HEK293 (cell line): ENCODE measurements at regions not wholly inside any gene's neighbourhood (a gene's known extent, or its start where the extent isn't known, plus 50 kb on each side); places are given as distances from the start of the nearest gene placed in this dataset.

Source experiments
- ATF2 ChIP-seq: fragments of 450-650 bp; formaldehyde crosslinking; IDR thresholded peaks from 2 replicates; pipeline ENCODE4 v1.5.1; 2016; ENCODE audit warnings: missing biosample characterization, missing genetic modification characterization, low read depth
- EGR2 ChIP-seq: fragments of 450-650 bp; formaldehyde crosslinking; IDR thresholded peaks from 2 replicates; pipeline ENCODE4 v1.5.1; 2016; ENCODE audit warnings: low read depth, missing biosample characterization, missing genetic modification characterization
- HOXC10 ChIP-seq: sonication (generic); formaldehyde crosslinking; IDR thresholded peaks from 2 replicates; pipeline ENCODE4 v1.8.1; 2023; ENCODE audit warnings: mild to moderate bottlenecking, missing genetic modification reagents
- IKZF3 ChIP-seq: fragments of 450-650 bp; IDR thresholded peaks from 2 replicates; pipeline ENCODE4 v1.5.0; 2018; ENCODE audit warnings: missing biosample characterization, mild to moderate bottlenecking, missing genetic modification characterization, moderate library complexity
- KLF16 ChIP-seq: fragments of 450-650 bp; formaldehyde crosslinking; IDR thresholded peaks from 2 replicates; pipeline ENCODE4 v1.5.1; 2017; ENCODE audit warnings: missing biosample characterization, missing genetic modification characterization
- KLF17 ChIP-seq: fragments of 450-650 bp; formaldehyde crosslinking; IDR thresholded peaks from 2 replicates; pipeline ENCODE4 v1.5.1; 2016; ENCODE audit warnings: missing biosample characterization, missing genetic modification characterization
- ZNF169 ChIP-seq: fragments of 450-650 bp; formaldehyde crosslinking; IDR thresholded peaks from 2 replicates; pipeline ENCODE4 v1.5.1; 2016; ENCODE audit warnings: missing biosample characterization, missing genetic modification characterization
- ZNF23 ChIP-seq: fragments of 450-650 bp; formaldehyde crosslinking; IDR thresholded peaks from 2 replicates; pipeline ENCODE4 v1.5.1; 2016; ENCODE audit warnings: missing biosample characterization, missing genetic modification characterization, borderline replicate concordance
- ZNF302 ChIP-seq: fragments of 450-650 bp; formaldehyde crosslinking; IDR thresholded peaks from 2 replicates; pipeline ENCODE4 v1.5.1; 2016; ENCODE audit warnings: missing biosample characterization, missing genetic modification characterization, low read depth
- ZNF354C ChIP-seq: fragments of 450-650 bp; formaldehyde crosslinking; IDR thresholded peaks from 2 replicates; pipeline ENCODE4 v1.5.1; 2016; ENCODE audit warnings: missing biosample characterization, missing genetic modification characterization, low read depth, borderline replicate concordance
- ZNF514 ChIP-seq: fragments of 450-650 bp; formaldehyde crosslinking; IDR thresholded peaks from 2 replicates; pipeline ENCODE4 v1.5.1; 2016; ENCODE audit warnings: missing biosample characterization, missing genetic modification characterization
- ZSCAN16 ChIP-seq: fragments of 450-650 bp; formaldehyde crosslinking; IDR thresholded peaks from 2 replicates; pipeline ENCODE4 v1.5.1; 2016; ENCODE audit warnings: missing biosample characterization, missing genetic modification characterization
- TF ChIP-seq, protein P1 (sequence below): sonication (generic); formaldehyde crosslinking; IDR thresholded peaks from 2 replicates; pipeline ENCODE4 v1.8.1; 2022; ENCODE audit warnings: mild to moderate bottlenecking, moderate library complexity, missing genetic modification reagents
- TF ChIP-seq, protein P2 (sequence below): fragments of 450-650 bp; formaldehyde crosslinking; IDR thresholded peaks from 2 replicates; pipeline ENCODE4 v1.5.1; 2016; ENCODE audit warnings: missing biosample characterization, missing genetic modification characterization, borderline replicate concordance
- TF ChIP-seq, protein P3 (sequence below): fragments of 450-650 bp; formaldehyde crosslinking; IDR thresholded peaks from 2 replicates; pipeline ENCODE4 v1.5.1; 2016; ENCODE audit warnings: missing biosample characterization, missing genetic modification characterization
- TF ChIP-seq, protein P4 (sequence below): fragments of 450-650 bp; formaldehyde crosslinking; IDR thresholded peaks from 2 replicates; pipeline ENCODE4 v1.5.1; 2016; ENCODE audit warnings: missing biosample characterization, missing genetic modification characterization
- TF ChIP-seq, protein P5 (sequence below): fragments of 450-650 bp; formaldehyde crosslinking; IDR thresholded peaks from 2 replicates; pipeline ENCODE4 v1.5.1; 2017; ENCODE audit warnings: missing biosample characterization, missing genetic modification characterization
- TF ChIP-seq, protein P6 (sequence below): fragments of 450-650 bp; formaldehyde crosslinking; IDR thresholded peaks from 2 replicates; pipeline ENCODE4 v1.5.1; 2016; ENCODE audit warnings: missing biosample characterization, missing genetic modification characterization
- TF ChIP-seq, protein P7 (sequence below): fragments of 450-650 bp; formaldehyde crosslinking; IDR thresholded peaks from 2 replicates; pipeline ENCODE4 v1.5.1; 2016; ENCODE audit warnings: missing biosample characterization, missing genetic modification characterization
- TF ChIP-seq, protein P8 (sequence below): fragments of 450-650 bp; formaldehyde crosslinking; IDR thresholded peaks from 2 replicates; pipeline ENCODE4 v1.5.1; 2017; ENCODE audit warnings: missing biosample characterization, missing genetic modification characterization

- no peak for TF ChIP-seq EGR2 (tag by site-specific recombination)
- TF ChIP-seq, protein P1, sequence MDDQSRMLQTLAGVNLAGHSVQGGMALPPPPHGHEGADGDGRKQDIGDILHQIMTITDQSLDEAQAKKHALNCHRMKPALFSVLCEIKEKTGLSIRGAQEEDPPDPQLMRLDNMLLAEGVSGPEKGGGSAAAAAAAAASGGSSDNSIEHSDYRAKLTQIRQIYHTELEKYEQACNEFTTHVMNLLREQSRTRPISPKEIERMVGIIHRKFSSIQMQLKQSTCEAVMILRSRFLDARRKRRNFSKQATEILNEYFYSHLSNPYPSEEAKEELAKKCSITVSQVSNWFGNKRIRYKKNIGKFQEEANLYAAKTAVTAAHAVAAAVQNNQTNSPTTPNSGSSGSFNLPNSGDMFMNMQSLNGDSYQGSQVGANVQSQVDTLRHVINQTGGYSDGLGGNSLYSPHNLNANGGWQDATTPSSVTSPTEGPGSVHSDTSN (CRISPR knock-in tag): no peak
- TF ChIP-seq ZNF23: no peak
- TF ChIP-seq IKZF3 (tag by site-specific recombination): no peak
- TF ChIP-seq KLF16 (tag by site-specific recombination): no peak
- TF ChIP-seq, protein P2, sequence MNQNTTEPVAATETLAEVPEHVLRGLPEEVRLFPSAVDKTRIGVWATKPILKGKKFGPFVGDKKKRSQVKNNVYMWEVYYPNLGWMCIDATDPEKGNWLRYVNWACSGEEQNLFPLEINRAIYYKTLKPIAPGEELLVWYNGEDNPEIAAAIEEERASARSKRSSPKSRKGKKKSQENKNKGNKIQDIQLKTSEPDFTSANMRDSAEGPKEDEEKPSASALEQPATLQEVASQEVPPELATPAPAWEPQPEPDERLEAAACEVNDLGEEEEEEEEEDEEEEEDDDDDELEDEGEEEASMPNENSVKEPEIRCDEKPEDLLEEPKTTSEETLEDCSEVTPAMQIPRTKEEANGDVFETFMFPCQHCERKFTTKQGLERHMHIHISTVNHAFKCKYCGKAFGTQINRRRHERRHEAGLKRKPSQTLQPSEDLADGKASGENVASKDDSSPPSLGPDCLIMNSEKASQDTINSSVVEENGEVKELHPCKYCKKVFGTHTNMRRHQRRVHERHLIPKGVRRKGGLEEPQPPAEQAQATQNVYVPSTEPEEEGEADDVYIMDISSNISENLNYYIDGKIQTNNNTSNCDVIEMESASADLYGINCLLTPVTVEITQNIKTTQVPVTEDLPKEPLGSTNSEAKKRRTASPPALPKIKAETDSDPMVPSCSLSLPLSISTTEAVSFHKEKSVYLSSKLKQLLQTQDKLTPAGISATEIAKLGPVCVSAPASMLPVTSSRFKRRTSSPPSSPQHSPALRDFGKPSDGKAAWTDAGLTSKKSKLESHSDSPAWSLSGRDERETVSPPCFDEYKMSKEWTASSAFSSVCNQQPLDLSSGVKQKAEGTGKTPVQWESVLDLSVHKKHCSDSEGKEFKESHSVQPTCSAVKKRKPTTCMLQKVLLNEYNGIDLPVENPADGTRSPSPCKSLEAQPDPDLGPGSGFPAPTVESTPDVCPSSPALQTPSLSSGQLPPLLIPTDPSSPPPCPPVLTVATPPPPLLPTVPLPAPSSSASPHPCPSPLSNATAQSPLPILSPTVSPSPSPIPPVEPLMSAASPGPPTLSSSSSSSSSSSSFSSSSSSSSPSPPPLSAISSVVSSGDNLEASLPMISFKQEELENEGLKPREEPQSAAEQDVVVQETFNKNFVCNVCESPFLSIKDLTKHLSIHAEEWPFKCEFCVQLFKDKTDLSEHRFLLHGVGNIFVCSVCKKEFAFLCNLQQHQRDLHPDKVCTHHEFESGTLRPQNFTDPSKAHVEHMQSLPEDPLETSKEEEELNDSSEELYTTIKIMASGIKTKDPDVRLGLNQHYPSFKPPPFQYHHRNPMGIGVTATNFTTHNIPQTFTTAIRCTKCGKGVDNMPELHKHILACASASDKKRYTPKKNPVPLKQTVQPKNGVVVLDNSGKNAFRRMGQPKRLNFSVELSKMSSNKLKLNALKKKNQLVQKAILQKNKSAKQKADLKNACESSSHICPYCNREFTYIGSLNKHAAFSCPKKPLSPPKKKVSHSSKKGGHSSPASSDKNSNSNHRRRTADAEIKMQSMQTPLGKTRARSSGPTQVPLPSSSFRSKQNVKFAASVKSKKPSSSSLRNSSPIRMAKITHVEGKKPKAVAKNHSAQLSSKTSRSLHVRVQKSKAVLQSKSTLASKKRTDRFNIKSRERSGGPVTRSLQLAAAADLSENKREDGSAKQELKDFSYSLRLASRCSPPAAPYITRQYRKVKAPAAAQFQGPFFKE: no peak
- TF ChIP-seq, protein P3, sequence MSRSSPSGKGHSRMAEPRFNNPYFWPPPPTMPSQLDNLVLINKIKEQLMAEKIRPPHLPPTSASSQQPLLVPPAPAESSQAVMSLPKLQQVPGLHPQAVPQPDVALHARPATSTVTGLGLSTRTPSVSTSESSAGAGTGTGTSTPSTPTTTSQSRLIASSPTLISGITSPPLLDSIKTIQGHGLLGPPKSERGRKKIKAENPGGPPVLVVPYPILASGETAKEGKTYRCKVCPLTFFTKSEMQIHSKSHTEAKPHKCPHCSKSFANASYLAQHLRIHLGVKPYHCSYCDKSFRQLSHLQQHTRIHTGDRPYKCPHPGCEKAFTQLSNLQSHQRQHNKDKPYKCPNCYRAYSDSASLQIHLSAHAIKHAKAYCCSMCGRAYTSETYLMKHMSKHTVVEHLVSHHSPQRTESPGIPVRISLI: no peak
- TF ChIP-seq ATF2 (tag by site-specific recombination): no peak
- TF ChIP-seq ZNF354C (tag by site-specific recombination): 0 out of 2 replicates have a peak, but pooled peaks have one; percentile 59
- no peak for TF ChIP-seq ZSCAN16 (tag by site-specific recombination)
- no peak for TF ChIP-seq HOXC10
- no peak for TF ChIP-seq KLF17
- TF ChIP-seq, protein P4, sequence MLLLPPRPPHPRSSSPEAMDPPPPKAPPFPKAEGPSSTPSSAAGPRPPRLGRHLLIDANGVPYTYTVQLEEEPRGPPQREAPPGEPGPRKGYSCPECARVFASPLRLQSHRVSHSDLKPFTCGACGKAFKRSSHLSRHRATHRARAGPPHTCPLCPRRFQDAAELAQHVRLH (tag by site-specific recombination): no peak
- TF ChIP-seq, protein P5, sequence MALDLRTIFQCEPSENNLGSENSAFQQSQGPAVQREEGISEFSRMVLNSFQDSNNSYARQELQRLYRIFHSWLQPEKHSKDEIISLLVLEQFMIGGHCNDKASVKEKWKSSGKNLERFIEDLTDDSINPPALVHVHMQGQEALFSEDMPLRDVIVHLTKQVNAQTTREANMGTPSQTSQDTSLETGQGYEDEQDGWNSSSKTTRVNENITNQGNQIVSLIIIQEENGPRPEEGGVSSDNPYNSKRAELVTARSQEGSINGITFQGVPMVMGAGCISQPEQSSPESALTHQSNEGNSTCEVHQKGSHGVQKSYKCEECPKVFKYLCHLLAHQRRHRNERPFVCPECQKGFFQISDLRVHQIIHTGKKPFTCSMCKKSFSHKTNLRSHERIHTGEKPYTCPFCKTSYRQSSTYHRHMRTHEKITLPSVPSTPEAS (tag by site-specific recombination): no peak
- TF ChIP-seq, protein P6, sequence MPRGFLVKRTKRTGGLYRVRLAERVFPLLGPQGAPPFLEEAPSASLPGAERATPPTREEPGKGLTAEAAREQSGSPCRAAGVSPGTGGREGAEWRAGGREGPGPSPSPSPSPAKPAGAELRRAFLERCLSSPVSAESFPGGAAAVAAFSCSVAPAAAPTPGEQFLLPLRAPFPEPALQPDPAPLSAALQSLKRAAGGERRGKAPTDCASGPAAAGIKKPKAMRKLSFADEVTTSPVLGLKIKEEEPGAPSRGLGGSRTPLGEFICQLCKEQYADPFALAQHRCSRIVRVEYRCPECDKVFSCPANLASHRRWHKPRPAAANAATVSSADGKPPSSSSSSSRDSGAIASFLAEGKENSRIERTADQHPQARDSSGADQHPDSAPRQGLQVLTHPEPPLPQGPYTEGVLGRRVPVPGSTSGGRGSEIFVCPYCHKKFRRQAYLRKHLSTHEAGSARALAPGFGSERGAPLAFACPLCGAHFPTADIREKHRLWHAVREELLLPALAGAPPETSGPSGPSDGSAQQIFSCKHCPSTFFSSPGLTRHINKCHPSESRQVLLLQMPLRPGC: no peak
- TF ChIP-seq ZNF169 (tag by site-specific recombination): no peak
- TF ChIP-seq ZNF302 (tag by site-specific recombination): no peak
- TF ChIP-seq, protein P7, sequence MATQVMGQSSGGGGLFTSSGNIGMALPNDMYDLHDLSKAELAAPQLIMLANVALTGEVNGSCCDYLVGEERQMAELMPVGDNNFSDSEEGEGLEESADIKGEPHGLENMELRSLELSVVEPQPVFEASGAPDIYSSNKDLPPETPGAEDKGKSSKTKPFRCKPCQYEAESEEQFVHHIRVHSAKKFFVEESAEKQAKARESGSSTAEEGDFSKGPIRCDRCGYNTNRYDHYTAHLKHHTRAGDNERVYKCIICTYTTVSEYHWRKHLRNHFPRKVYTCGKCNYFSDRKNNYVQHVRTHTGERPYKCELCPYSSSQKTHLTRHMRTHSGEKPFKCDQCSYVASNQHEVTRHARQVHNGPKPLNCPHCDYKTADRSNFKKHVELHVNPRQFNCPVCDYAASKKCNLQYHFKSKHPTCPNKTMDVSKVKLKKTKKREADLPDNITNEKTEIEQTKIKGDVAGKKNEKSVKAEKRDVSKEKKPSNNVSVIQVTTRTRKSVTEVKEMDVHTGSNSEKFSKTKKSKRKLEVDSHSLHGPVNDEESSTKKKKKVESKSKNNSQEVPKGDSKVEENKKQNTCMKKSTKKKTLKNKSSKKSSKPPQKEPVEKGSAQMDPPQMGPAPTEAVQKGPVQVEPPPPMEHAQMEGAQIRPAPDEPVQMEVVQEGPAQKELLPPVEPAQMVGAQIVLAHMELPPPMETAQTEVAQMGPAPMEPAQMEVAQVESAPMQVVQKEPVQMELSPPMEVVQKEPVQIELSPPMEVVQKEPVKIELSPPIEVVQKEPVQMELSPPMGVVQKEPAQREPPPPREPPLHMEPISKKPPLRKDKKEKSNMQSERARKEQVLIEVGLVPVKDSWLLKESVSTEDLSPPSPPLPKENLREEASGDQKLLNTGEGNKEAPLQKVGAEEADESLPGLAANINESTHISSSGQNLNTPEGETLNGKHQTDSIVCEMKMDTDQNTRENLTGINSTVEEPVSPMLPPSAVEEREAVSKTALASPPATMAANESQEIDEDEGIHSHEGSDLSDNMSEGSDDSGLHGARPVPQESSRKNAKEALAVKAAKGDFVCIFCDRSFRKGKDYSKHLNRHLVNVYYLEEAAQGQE (tag by site-specific recombination): peak; percentile 60; the same call in 1 of the 2 replicates
- TF ChIP-seq ZNF514: no peak
- TF ChIP-seq, protein P8, sequence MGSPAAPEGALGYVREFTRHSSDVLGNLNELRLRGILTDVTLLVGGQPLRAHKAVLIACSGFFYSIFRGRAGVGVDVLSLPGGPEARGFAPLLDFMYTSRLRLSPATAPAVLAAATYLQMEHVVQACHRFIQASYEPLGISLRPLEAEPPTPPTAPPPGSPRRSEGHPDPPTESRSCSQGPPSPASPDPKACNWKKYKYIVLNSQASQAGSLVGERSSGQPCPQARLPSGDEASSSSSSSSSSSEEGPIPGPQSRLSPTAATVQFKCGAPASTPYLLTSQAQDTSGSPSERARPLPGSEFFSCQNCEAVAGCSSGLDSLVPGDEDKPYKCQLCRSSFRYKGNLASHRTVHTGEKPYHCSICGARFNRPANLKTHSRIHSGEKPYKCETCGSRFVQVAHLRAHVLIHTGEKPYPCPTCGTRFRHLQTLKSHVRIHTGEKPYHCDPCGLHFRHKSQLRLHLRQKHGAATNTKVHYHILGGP (tag by site-specific recombination): no peak
These were observed 425.9 kb upstream of the GHITM start (continued) for GRCh38 chr10:83713423-83713822.
